Pancreas (tissue), 10 donors: ENCODE measurements at regions not wholly inside any gene's neighbourhood (a gene's known extent, or its start where the extent isn't known, plus 50 kb on each side); places are given as distances from the start of the nearest gene placed in this dataset.

ENCODE experiments used
- ATAC-seq, 4 donors: fragments of 200-7000 bp; cut with Tn5 transposase; one replicate each; pipeline versions ENCODE4 v1.8.0 to v1.9.1; 2020; ENCODE audit warnings: mild to moderate bottlenecking in 4 of 4, moderate library complexity in 4 of 4
- DNase-seq, 6 donors: peaks; one replicate each; pipeline ENCODE4 v3.0.0-alpha.2; 2020
- FAIRE-seq: peaks from 2 replicates; lab custom pipeline; 2012; peaks lifted over from hg19 to GRCh38; lab: Jason Lieb, UNC
- H3K27ac ChIP-seq, 4 donors: fragments of 200-600 bp; sonication (generic); 1 replicate in 3 of 4; 2 replicates in 1 of 4; pipeline versions ENCODE4 v1.5.0 to v1.8.0; 2020
- H3K27me3 ChIP-seq, 4 donors: fragments of 200-600 bp; one replicate each; pipeline ENCODE4 v1.8.0; 2021
- H3K36me3 ChIP-seq, 3 donors: fragments of 200-600 bp; sonication (generic) in 1 of 3; one replicate each; pipeline versions ENCODE4 v1.5.0 to v1.8.0; 2020 to 2021
- H3K4me1 ChIP-seq, 3 donors: fragments of 200-600 bp; one replicate each; pipeline ENCODE4 v1.8.0; 2021
- H3K4me3 ChIP-seq, 4 donors: fragments of 200-600 bp; sonication (generic) in 2 of 4; one replicate each; pipeline versions ENCODE4 v1.5.0 to v1.8.0; 2020 to 2021
- H3K9me3 ChIP-seq, 4 donors: fragments of 200-600 bp; one replicate each; pipeline ENCODE4 v1.8.0; 2021
- CTCF ChIP-seq, 4 donors: fragments of 200-600 bp; sonication (generic) in 3 of 4; IDR thresholded peaks; one replicate each; pipeline versions ENCODE4 v1.5.0 to v1.8.0; 2021; ENCODE audit warnings: antibody characterized with exemption in 4 of 4
- WGBS, 2 donors: extraction: QIAGEN DNeasy Blood & Tissue Kit; methylation state at CpG; one replicate each; pipeline ENCODE4 v1.1.7; 2013; 5-methylcytosine and 5-hydroxymethylcytosine counted together
- intact Hi-C, 3 donors: fragments of 100-400 bp; cut with DNase I; formaldehyde crosslinking; loops; one replicate each; pipeline versions ENCODE4 v1.11.1 to v1.14.2; 2022
- donor health status: healthy with polysubstance abuse.
- donor health status: DM: no; HTN: no; CAD: no; lungs with moderate emphysema.
- donor health status: DM: no; HTN: no; CAD: no.
- donor health status: control.
- donor health status: control.
- donor health status: Bipolar disorder and iron deficiency.
- donor health status: DM: yes; HTN: yes; CAD: no.
- donor health status: DM: no; HTN: no; CAD: no.
- donor health status: DM: no; HTN: no; CAD: no.
- donor health status: DM: yes; HTN: yes; CAD: no.

GRCh38 chr9:25556540-25556939 lies 121.7 kb downstream of the TUSC1 start:
- ATAC-seq (no peak), FAIRE-seq (no peak), DNase-seq (no peak)
- H3K9me3 ChIP-seq, result no peaks in the 10 kb centered on the region
- peaks cover 0 to 5% (median 0%) of the 10 kb centered on the region in 4 donors for H3K27me3 ChIP-seq
- TF ChIP-seq CTCF (IDR thresholded peaks at IDR 0.05), result no peak
- 52 to 65% methylated on average over 1 of the region's 1 CpG for WGBS, 2 donors
- H3K36me3 ChIP-seq, result no peaks in the 10 kb centered on the region
- no peak overlapping the region for H3K27ac ChIP-seq
- no peak overlapping the region for H3K4me3 ChIP-seq
- H3K4me1 ChIP-seq, result no peaks in the 10 kb centered on the region
- intact Hi-C loops, result no loop called here

DNA sequence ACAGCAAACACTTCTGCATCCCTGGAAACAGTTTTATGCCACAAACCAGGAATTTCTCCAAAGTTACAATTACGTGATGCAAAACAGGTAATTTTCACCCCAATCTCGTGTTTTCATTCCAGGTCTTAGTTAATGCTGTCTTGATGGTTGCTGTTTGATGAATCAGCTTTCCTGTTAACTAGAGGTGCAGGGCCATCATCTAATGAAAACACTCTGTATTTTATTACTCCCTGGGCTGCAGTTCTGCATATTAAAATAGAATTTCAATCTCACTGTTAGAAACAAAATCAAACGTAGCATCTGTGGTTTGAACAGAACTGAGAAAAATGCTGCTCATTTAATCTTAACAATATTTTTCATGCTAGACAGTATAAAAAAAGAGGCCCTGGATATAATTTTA lies 129.4 kb downstream of the TUSC1 start:
- Histone ChIP-seq H3K27ac (no peak overlapping the region), H3K27me3 (no peaks in the 10 kb centered on the region), H3K4me3 (no peak overlapping the region), H3K9me3 (no peaks in the 10 kb centered on the region), H3K4me1 (no peaks in the 10 kb centered on the region), H3K36me3 (no peaks in the 10 kb centered on the region)
- no peak for ATAC-seq
- FAIRE-seq, result no peak
- 72 to 79% methylated on average over 3 of the region's 3 CpGs for WGBS, 2 donors
- intact Hi-C loops, result no loop called here
- TF ChIP-seq CTCF (IDR thresholded peaks at IDR 0.05), result no peak
- DNase-seq, result no peak

- Histone ChIP-seq H3K27me3 (no peaks in the 10 kb centered on the region), H3K36me3 (no peaks in the 10 kb centered on the region), H3K9me3 (no peaks in the 10 kb centered on the region), H3K27ac (no peak overlapping the region), H3K4me3 (no peak overlapping the region), H3K4me1 (no peaks in the 10 kb centered on the region)
- intact Hi-C loops, result no loop called here
- DNase-seq (no peak), ATAC-seq (no peak), FAIRE-seq (no peak)
- WGBS, 2 donors, result 66 to 78% methylated on average over 7 of the region's 7 CpGs
- TF ChIP-seq CTCF (IDR thresholded peaks at IDR 0.05), result no peak
These were observed 134.4 kb downstream of the TUSC1 start for GRCh38 chr9:25543806-25544205.

GRCh38 chr9:25542319-25542718 lies 135.9 kb downstream of the TUSC1 start:
- H3K27ac ChIP-seq, result no peak overlapping the region
- no peak for FAIRE-seq
- TF ChIP-seq CTCF (IDR thresholded peaks at IDR 0.05), result no peak
- H3K4me3 ChIP-seq, result no peak overlapping the region
- intact Hi-C loops, result no loop called here
- H3K27me3 ChIP-seq, result no peaks in the 10 kb centered on the region
- WGBS, 2 donors, result 74 to 79% methylated on average over 8 of the region's 8 CpGs
- DNase-seq, result no peak
- H3K36me3 ChIP-seq, result no peaks in the 10 kb centered on the region
- no peaks in the 10 kb centered on the region for H3K4me1 ChIP-seq
- ATAC-seq, result no peak
- H3K9me3 ChIP-seq, result no peaks in the 10 kb centered on the region

- intact Hi-C loops, result no loop called here
- H3K27ac ChIP-seq, result no peak overlapping the region
These were observed 140.4 kb downstream of the TUSC1 start for GRCh38 chr9:25537808-25538207.

More at GRCh38 chr9:25537808-25538207, 140.4 kb downstream of the TUSC1 start:
- no peak for DNase-seq
- H3K4me1 ChIP-seq, result no peaks in the 10 kb centered on the region
- no peaks in the 10 kb centered on the region for H3K27me3 ChIP-seq
- no peak for FAIRE-seq
- 35 to 43% methylated on average over 2 of the region's 2 CpGs for WGBS, 2 donors
- no peak overlapping the region for H3K4me3 ChIP-seq
- no peaks in the 10 kb centered on the region for H3K9me3 ChIP-seq
- no peak for TF ChIP-seq CTCF (IDR thresholded peaks at IDR 0.05)
- ATAC-seq, result no peak
- H3K36me3 ChIP-seq, result no peaks in the 10 kb centered on the region
